OCI-LY1 (cell line): ENCODE measurements at regions not wholly inside any gene's neighbourhood (a gene's known extent, or its start where the extent isn't known, plus 50 kb on each side); places are given as distances from the start of the nearest gene placed in this dataset.

ENCODE experiments used
- EZH2 ChIP-seq: fragments of 200-600 bp; sonication (generic), shearing (Covaris generic); IDR thresholded peaks from 2 replicates; pipeline ENCODE4 v1.8.0; 2017; ENCODE audit warnings: borderline replicate concordance, mixed run types, mild to moderate bottlenecking, antibody characterized with exemption, low read length, moderate library complexity, mixed read lengths
- TF ChIP-seq, protein P1 (sequence below): fragments of 200-600 bp; sonication (generic), shearing (Covaris generic); IDR thresholded peaks from 2 replicates; pipeline ENCODE4 v1.5.1; 2017; ENCODE audit warnings: mild to moderate bottlenecking, antibody characterized with exemption, low read length, moderate library complexity, mixed read lengths

DNA sequence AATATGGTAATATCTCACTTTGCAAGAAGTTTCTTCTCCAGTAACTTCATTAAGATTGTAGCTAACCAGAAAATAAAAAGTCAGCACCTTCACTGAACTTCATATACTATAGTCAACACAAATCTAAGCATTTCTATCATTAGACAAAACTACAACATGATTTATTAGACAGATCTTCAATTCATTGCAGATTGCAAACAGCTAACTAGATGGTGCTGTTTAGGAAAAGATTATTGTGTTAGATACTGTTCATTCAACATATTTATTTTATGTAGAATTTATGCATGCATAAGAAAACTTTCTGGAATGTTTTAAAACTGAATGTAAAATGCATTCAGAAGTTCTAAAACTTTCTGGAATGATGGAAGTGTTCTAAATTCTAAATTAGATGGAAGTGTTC, 442.1 kb downstream of the HTR1B start:
- TF ChIP-seq, protein P1, sequence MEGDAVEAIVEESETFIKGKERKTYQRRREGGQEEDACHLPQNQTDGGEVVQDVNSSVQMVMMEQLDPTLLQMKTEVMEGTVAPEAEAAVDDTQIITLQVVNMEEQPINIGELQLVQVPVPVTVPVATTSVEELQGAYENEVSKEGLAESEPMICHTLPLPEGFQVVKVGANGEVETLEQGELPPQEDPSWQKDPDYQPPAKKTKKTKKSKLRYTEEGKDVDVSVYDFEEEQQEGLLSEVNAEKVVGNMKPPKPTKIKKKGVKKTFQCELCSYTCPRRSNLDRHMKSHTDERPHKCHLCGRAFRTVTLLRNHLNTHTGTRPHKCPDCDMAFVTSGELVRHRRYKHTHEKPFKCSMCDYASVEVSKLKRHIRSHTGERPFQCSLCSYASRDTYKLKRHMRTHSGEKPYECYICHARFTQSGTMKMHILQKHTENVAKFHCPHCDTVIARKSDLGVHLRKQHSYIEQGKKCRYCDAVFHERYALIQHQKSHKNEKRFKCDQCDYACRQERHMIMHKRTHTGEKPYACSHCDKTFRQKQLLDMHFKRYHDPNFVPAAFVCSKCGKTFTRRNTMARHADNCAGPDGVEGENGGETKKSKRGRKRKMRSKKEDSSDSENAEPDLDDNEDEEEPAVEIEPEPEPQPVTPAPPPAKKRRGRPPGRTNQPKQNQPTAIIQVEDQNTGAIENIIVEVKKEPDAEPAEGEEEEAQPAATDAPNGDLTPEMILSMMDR = no peak
- TF ChIP-seq EZH2 = no peak
